Neural cell (in vitro differentiated cells): ENCODE measurements at regions not wholly inside any gene's neighbourhood (a gene's known extent, or its start where the extent isn't known, plus 50 kb on each side); places are given as distances from the start of the nearest gene placed in this dataset.

ENCODE experiments used
- H2AFZ ChIP-seq: fragments of 200-600, 300-800 bp; sonication (generic), shearing (Covaris generic); 2 replicates; pipeline ENCODE4 v1.6.0; 2014; ENCODE audit warnings: low read depth, mild to moderate bottlenecking, antibody characterized with exemption, low read length, moderate library complexity
- H3F3A ChIP-seq: fragments of 200-600 bp; shearing (Covaris generic); 2 replicates; pipeline ENCODE4 v1.6.1; 2016; ENCODE audit warnings: mild to moderate bottlenecking, moderate library complexity, mixed read lengths, antibody characterized with exemption, low read length; ENCODE audit not compliant: insufficient read depth, poor library complexity, severe bottlenecking
- H3K27ac ChIP-seq: fragments of 200-600, 300-800 bp; sonication (generic), shearing (Covaris generic); 2 replicates; pipeline ENCODE4 v1.5.1; 2014; ENCODE audit warnings: mild to moderate bottlenecking, low read length, moderate library complexity
- H3K27me3 ChIP-seq: fragments of 300-800, 200-600 bp; sonication (generic), shearing (Covaris generic); 2 replicates; pipeline ENCODE4 v1.6.0; 2014; ENCODE audit warnings: mild to moderate bottlenecking, low read depth, low read length, moderate library complexity; ENCODE audit not compliant: insufficient read depth
- H3K36me3 ChIP-seq: fragments of 300-800, 200-600 bp; sonication (generic), shearing (Covaris generic); 2 replicates; pipeline ENCODE4 v1.5.1; 2014; ENCODE audit warnings: mild to moderate bottlenecking, antibody characterized with exemption, low read length, moderate library complexity; ENCODE audit not compliant: insufficient read depth
- H3K4me2 ChIP-seq: fragments of 300-800, 200-600 bp; sonication (generic), shearing (Covaris generic); 2 replicates; pipeline ENCODE4 v1.6.0; 2014; ENCODE audit warnings: mild to moderate bottlenecking, low read length
- H3K4me3 ChIP-seq: fragments of 300-800, 200-600 bp; sonication (generic), shearing (Covaris generic); 2 replicates; pipeline ENCODE4 v1.5.1; 2014; ENCODE audit warnings: mild to moderate bottlenecking, low read length, moderate library complexity
- H3K79me2 ChIP-seq: fragments of 200-600 bp; shearing (Covaris generic); replicated peaks from 2 replicates; pipeline ENCODE4 v1.6.0; 2014; ENCODE audit warnings: mild to moderate bottlenecking, low read length, moderate library complexity; ENCODE audit not compliant: insufficient read depth
- H3K9ac ChIP-seq: fragments of 300-800, 200-600 bp; sonication (generic), shearing (Covaris generic); 2 replicates; pipeline ENCODE4 v1.6.1; 2016; ENCODE audit warnings: mild to moderate bottlenecking, low read length, mixed read lengths
- H3K9me2 ChIP-seq: fragments of 200-600 bp; shearing (Covaris generic); 2 replicates; pipeline ENCODE4 v1.6.1; 2016; ENCODE audit warnings: mild to moderate bottlenecking, low read length, mixed read lengths; ENCODE audit not compliant: insufficient read depth
- H3K9me3 ChIP-seq: fragments of 200-600, 300-800 bp; sonication (generic), shearing (Covaris generic); 2 replicates; pipeline ENCODE4 v1.6.1; 2016; ENCODE audit warnings: mild to moderate bottlenecking, mixed run types, low read length, moderate library complexity, mixed read lengths
- H4K20me1 ChIP-seq: fragments of 200-600 bp; shearing (Covaris generic); 2 replicates; pipeline ENCODE4 v1.6.1; 2016; ENCODE audit warnings: mild to moderate bottlenecking, mixed run types; ENCODE audit not compliant: insufficient read depth
- CTCF ChIP-seq: fragments of 450-650 bp; IDR thresholded peaks from 2 replicates; pipeline ENCODE4 v1.5.1; 2014; ENCODE audit warnings: antibody characterized with exemption, mild to moderate bottlenecking, moderate library complexity; ENCODE audit not compliant: poor library complexity, severe bottlenecking
- EP300 ChIP-seq: fragments of 450-650 bp; conservative IDR thresholded peaks from 2 replicates; pipeline ENCODE4 v1.6.1; 2014; ENCODE audit warnings: antibody characterized with exemption, mild to moderate bottlenecking, moderate library complexity; ENCODE audit not compliant: poor library complexity, severe bottlenecking
- EZH2 ChIP-seq: fragments of 200-600, 300-800 bp; shearing (Covaris generic), sonication (generic); IDR thresholded peaks from 2 replicates; pipeline ENCODE4 v1.6.1; 2014; ENCODE audit warnings: antibody characterized with exemption, low read length, borderline replicate concordance, mild to moderate bottlenecking; ENCODE audit not compliant: insufficient read depth, poor library complexity, severe bottlenecking
- MXI1 ChIP-seq: fragments of 450-650 bp; conservative IDR thresholded peaks from 2 replicates; pipeline ENCODE4 v1.6.1; 2014; ENCODE audit warnings: antibody characterized with exemption, mild to moderate bottlenecking; ENCODE audit not compliant: poor library complexity, severe bottlenecking
- POLR2AphosphoS5 ChIP-seq: IDR thresholded peaks from 2 replicates; pipeline ENCODE4 v1.6.1; 2012
- RAD21 ChIP-seq: fragments of 450-650 bp; conservative IDR thresholded peaks from 2 replicates; pipeline ENCODE4 v1.6.1; 2014; ENCODE audit warnings: antibody characterized with exemption, mild to moderate bottlenecking, moderate library complexity
- REST ChIP-seq: IDR thresholded peaks from 2 replicates; pipeline ENCODE4 v1.6.1; 2012; ENCODE audit warnings: borderline replicate concordance
- SMC3 ChIP-seq: fragments of 450-650 bp; conservative IDR thresholded peaks from 2 replicates; pipeline ENCODE4 v1.6.1; 2014; ENCODE audit warnings: antibody characterized with exemption, mild to moderate bottlenecking, moderate library complexity; ENCODE audit not compliant: poor library complexity
- TAF1 ChIP-seq: IDR thresholded peaks from 2 replicates; pipeline ENCODE4 v1.6.1; 2012; ENCODE audit warnings: low read depth

- Histone ChIP-seq H3K79me2 (no peaks in the 10 kb centered on the region), H3K9me3 (no peaks in the 10 kb centered on the region), H2AFZ (no peak overlapping the region), H3K9me2 (no peaks in the 10 kb centered on the region), H3K36me3 (no peaks in the 10 kb centered on the region), H3F3A (no peaks in the 10 kb centered on the region), H3K27ac (no peak overlapping the region), H3K4me2 (no peak overlapping the region), H3K4me3 (no peak overlapping the region), H3K9ac (no peak overlapping the region), H4K20me1 (no peaks in the 10 kb centered on the region), H3K27me3 (peaks cover 21% of the 10 kb centered on the region)
- TF ChIP-seq TAF1, result no peak
- TF ChIP-seq EZH2, result no peak
- TF ChIP-seq POLR2AphosphoS5, result no peak
- no peak for TF ChIP-seq RAD21
- TF ChIP-seq CTCF, result no peak
- no peak for TF ChIP-seq REST
- TF ChIP-seq EP300, result no peak
- no peak for TF ChIP-seq SMC3
- no peak for TF ChIP-seq MXI1
Measured at GRCh38 chr15:31476866-31477265, 150.2 kb downstream of the KLF13 start.

GRCh38 chr15:31477301-31477700, 150.7 kb downstream of the KLF13 start:
- Histone ChIP-seq H3F3A (no peaks in the 10 kb centered on the region), H3K9me2 (no peaks in the 10 kb centered on the region), H3K9me3 (no peaks in the 10 kb centered on the region), H4K20me1 (no peaks in the 10 kb centered on the region), H2AFZ (no peak overlapping the region), H3K4me3 (no peak overlapping the region), H3K9ac (no peak overlapping the region), H3K27ac (no peak overlapping the region), H3K79me2 (no peaks in the 10 kb centered on the region), H3K36me3 (peaks cover 1% of the 10 kb centered on the region), H3K4me2 (no peak overlapping the region), H3K27me3 (peaks cover 25% of the 10 kb centered on the region)
- TF ChIP-seq CTCF (no peak), REST (no peak), TAF1 (no peak), EZH2 (no peak), RAD21 (no peak), EP300 (no peak), POLR2AphosphoS5 (no peak), MXI1 (no peak)
